ENCODE measurements at regions not wholly inside any gene's neighbourhood (a gene's known extent, or its start where the extent isn't known, plus 50 kb on each side); places are given as distances from the start of the nearest gene placed in this dataset.

- DNase-seq (ENCODE audit: low read depth): no peak
Observed at GRCh38 chr10:78481842-78482241, 448.2 kb downstream of the RPS24 start.

GRCh38 chr10:78483641-78484040 lies 450.0 kb downstream of the RPS24 start:
- no peak for DNase-seq (ENCODE audit: low read depth)

GRCh38 chr10:78489034-78489433 lies 455.4 kb downstream of the RPS24 start:
- no peak for DNase-seq (ENCODE audit: low read depth)

GRCh38 chr10:78491812-78492211 lies 458.1 kb downstream of the RPS24 start:
- no peak for DNase-seq (ENCODE audit: low read depth)

- DNase-seq (ENCODE audit: low read depth): no peak
Observed at GRCh38 chr10:78492424-78492823, 458.8 kb downstream of the RPS24 start.

GRCh38 chr10:78494179-78494578 lies 460.5 kb downstream of the RPS24 start:
- no peak for DNase-seq (ENCODE audit: low read depth)

GRCh38 chr10:78502210-78502936 lies 468.7 kb downstream of the RPS24 start:
- peak; percentile 16 for DNase-seq (ENCODE audit: low read depth)

- no peak for DNase-seq (ENCODE audit: low read depth)
Observed at GRCh38 chr10:78504181-78504580, 470.5 kb downstream of the RPS24 start.

- no peak for DNase-seq (ENCODE audit: low read depth)
Observed at GRCh38 chr10:78505657-78506056, 472.0 kb downstream of the RPS24 start.

- no peak for DNase-seq (ENCODE audit: low read depth)
Observed at GRCh38 chr10:78506614-78507013, 473.0 kb downstream of the RPS24 start.

GRCh38 chr10:78507510-78508160 lies 474.0 kb downstream of the RPS24 start:
- peak; percentile 48 for DNase-seq (ENCODE audit: low read depth)

GRCh38 chr10:78508955-78509748 lies 475.5 kb downstream of the RPS24 start:
- DNase-seq (ENCODE audit: low read depth): no peak

GRCh38 chr10:78510566-78511323 lies 477.1 kb downstream of the RPS24 start:
- DNase-seq (ENCODE audit: low read depth): no peak

- DNase-seq (ENCODE audit: low read depth): no peak
Observed at GRCh38 chr10:78511324-78512204, 477.9 kb downstream of the RPS24 start.

- DNase-seq (ENCODE audit: low read depth): no peak
Observed at GRCh38 chr10:78512205-78512550, 478.5 kb downstream of the RPS24 start.

- DNase-seq (ENCODE audit: low read depth): no peak
Observed at GRCh38 chr10:78513330-78513729, 479.7 kb downstream of the RPS24 start.

GRCh38 chr10:78513986-78514385 lies 480.3 kb downstream of the RPS24 start:
- no peak for DNase-seq (ENCODE audit: low read depth)

- no peak for DNase-seq (ENCODE audit: low read depth)
Observed at GRCh38 chr10:78514459-78514858, 480.8 kb downstream of the RPS24 start.

- DNase-seq (ENCODE audit: low read depth): no peak
Observed at GRCh38 chr10:78515038-78515872, 481.6 kb downstream of the RPS24 start.

GRCh38 chr10:78515873-78516153 lies 482.1 kb downstream of the RPS24 start:
- DNase-seq (ENCODE audit: low read depth): no peak

GRCh38 chr10:78516236-78516635 lies 482.6 kb downstream of the RPS24 start:
- no peak for DNase-seq (ENCODE audit: low read depth)
